ENCODE measurements at regions not wholly inside any gene's neighbourhood (a gene's known extent, or its start where the extent isn't known, plus 50 kb on each side); places are given as distances from the start of the nearest gene placed in this dataset.
A peak's percentile ranks its signal among the peaks of the same experiment; 100 is the strongest.

GRCh38 chr7:92968502-92968901 is 132.1 kb upstream of the CDK6 start:
- no peak overlapping the region for H4K91ac ChIP-seq (ENCODE audit: low read depth, low read length)
- no peak overlapping the region for H2BK120ac ChIP-seq (ENCODE audit: insufficient read depth, low read length, poor library complexity)
- no peak overlapping the region for H2AFZ ChIP-seq (ENCODE audit: insufficient read depth, low read length, poor library complexity)
- H3K27ac ChIP-seq (ENCODE audit: low read depth, low read length), result no peak overlapping the region
- WGBS (ENCODE audit: extremely low coverage, insufficient coverage, insufficient read length), result no CpG with 5 or more reads among the region's 1 CpG
- H3K27me3 ChIP-seq (ENCODE audit: insufficient read depth, low read length), result no peaks in the 10 kb centered on the region
- peaks cover 2% of the 10 kb centered on the region for H3K9me3 ChIP-seq (ENCODE audit: insufficient read depth, low read depth, low read length)
- no peak for DNase-seq
- no peak overlapping the region for H4K8ac ChIP-seq (ENCODE audit: low read depth, low read length)
- no peak overlapping the region for H3K4me2 ChIP-seq (ENCODE audit: low read length)
- H3K36me3 ChIP-seq (ENCODE audit: control insufficient read depth in 1 of 2, insufficient read depth in 2 of 2, low read length in 2 of 2), result no peaks in the 10 kb centered on the region
- H4K12ac ChIP-seq (ENCODE audit: low read depth, low read length), result no peak overlapping the region
- no peak overlapping the region for H3K23ac ChIP-seq (ENCODE audit: low read length)
- H2AK5ac ChIP-seq (ENCODE audit: low read length), result no peak overlapping the region
- no peak overlapping the region for H3K4ac ChIP-seq (ENCODE audit: low read depth, low read length)
- H3K79me1 ChIP-seq (ENCODE audit: low read length), result no peaks in the 10 kb centered on the region
- H3K79me2 ChIP-seq (ENCODE audit: control insufficient read depth, insufficient read depth, low read length, poor library complexity), result no peaks in the 10 kb centered on the region
- no peaks in the 10 kb centered on the region for H3K4me1 ChIP-seq (ENCODE audit: control insufficient read depth in 1 of 2, insufficient read depth in 2 of 2, low read length in 2 of 2)
- no peak overlapping the region for H2BK12ac ChIP-seq (ENCODE audit: low read length)
- H2BK5ac ChIP-seq (ENCODE audit: low read depth, low read length, poor library complexity), result no peak overlapping the region
- no peak overlapping the region for H3K18ac ChIP-seq (ENCODE audit: low read length)
- no peak overlapping the region for H3K9ac ChIP-seq (ENCODE audit: low read length)
- H3K14ac ChIP-seq (ENCODE audit: low read length), result no peak overlapping the region
- H3K4me3 ChIP-seq (ENCODE audit: low read depth, low read length), result no peak overlapping the region

GRCh38 chr7:92967238-92967637 is 130.9 kb upstream of the CDK6 start:
- no peak overlapping the region for H2BK5ac ChIP-seq (ENCODE audit: low read depth, low read length, poor library complexity)
- no peak overlapping the region for H2BK120ac ChIP-seq (ENCODE audit: insufficient read depth, low read length, poor library complexity)
- H3K18ac ChIP-seq (ENCODE audit: low read length), result no peak overlapping the region
- no peak overlapping the region for H3K14ac ChIP-seq (ENCODE audit: low read length)
- H3K27ac ChIP-seq (ENCODE audit: low read depth, low read length), result no peak overlapping the region
- H4K91ac ChIP-seq (ENCODE audit: low read depth, low read length), result no peak overlapping the region
- no peaks in the 10 kb centered on the region for H3K36me3 ChIP-seq (ENCODE audit: control insufficient read depth in 1 of 2, insufficient read depth in 2 of 2, low read length in 2 of 2)
- no peak overlapping the region for H3K9ac ChIP-seq (ENCODE audit: low read length)
- H2AK5ac ChIP-seq (ENCODE audit: low read length), result no peak overlapping the region
- H4K12ac ChIP-seq (ENCODE audit: low read depth, low read length), result no peak overlapping the region
- H3K4me1 ChIP-seq (ENCODE audit: control insufficient read depth in 1 of 2, insufficient read depth in 2 of 2, low read length in 2 of 2), result no peaks in the 10 kb centered on the region
- no peak overlapping the region for H3K4me3 ChIP-seq (ENCODE audit: low read depth, low read length)
- H2BK12ac ChIP-seq (ENCODE audit: low read length), result no peak overlapping the region
- no peaks in the 10 kb centered on the region for H3K79me2 ChIP-seq (ENCODE audit: control insufficient read depth, insufficient read depth, low read length, poor library complexity)
- H4K8ac ChIP-seq (ENCODE audit: low read depth, low read length), result no peak overlapping the region
- no peak overlapping the region for H3K4me2 ChIP-seq (ENCODE audit: low read length)
- no peak overlapping the region for H3K4ac ChIP-seq (ENCODE audit: low read depth, low read length)
- H3K27me3 ChIP-seq (ENCODE audit: insufficient read depth, low read length), result no peaks in the 10 kb centered on the region
- DNase-seq, result no peak
- H2AFZ ChIP-seq (ENCODE audit: insufficient read depth, low read length, poor library complexity), result no peak overlapping the region
- H3K9me3 ChIP-seq (ENCODE audit: insufficient read depth, low read depth, low read length), result peaks cover 2% of the 10 kb centered on the region
- no peak overlapping the region for H3K23ac ChIP-seq (ENCODE audit: low read length)
- H3K79me1 ChIP-seq (ENCODE audit: low read length), result no peaks in the 10 kb centered on the region

GRCh38 chr7:92964141-92964540 is 127.8 kb upstream of the CDK6 start:
- no peak overlapping the region for H4K91ac ChIP-seq (ENCODE audit: low read depth, low read length)
- H2BK120ac ChIP-seq (ENCODE audit: insufficient read depth, low read length, poor library complexity), result no peak overlapping the region
- no peak overlapping the region for H3K14ac ChIP-seq (ENCODE audit: low read length)
- no peak overlapping the region for H3K4ac ChIP-seq (ENCODE audit: low read depth, low read length)
- no peaks in the 10 kb centered on the region for H3K9me3 ChIP-seq (ENCODE audit: insufficient read depth, low read depth, low read length)
- H3K36me3 ChIP-seq (ENCODE audit: control insufficient read depth in 1 of 2, insufficient read depth in 2 of 2, low read length in 2 of 2), result no peaks in the 10 kb centered on the region
- no peak overlapping the region for H2AFZ ChIP-seq (ENCODE audit: insufficient read depth, low read length, poor library complexity)
- no peaks in the 10 kb centered on the region for H3K4me1 ChIP-seq (ENCODE audit: control insufficient read depth in 1 of 2, insufficient read depth in 2 of 2, low read length in 2 of 2)
- no peaks in the 10 kb centered on the region for H3K79me1 ChIP-seq (ENCODE audit: low read length)
- H2BK5ac ChIP-seq (ENCODE audit: low read depth, low read length, poor library complexity), result no peak overlapping the region
- H3K4me3 ChIP-seq (ENCODE audit: low read depth, low read length), result peak overlapping the region; percentile 10
- H3K9ac ChIP-seq (ENCODE audit: low read length), result no peak overlapping the region
- H3K79me2 ChIP-seq (ENCODE audit: control insufficient read depth, insufficient read depth, low read length, poor library complexity), result no peaks in the 10 kb centered on the region
- no peak overlapping the region for H4K8ac ChIP-seq (ENCODE audit: low read depth, low read length)
- H3K23ac ChIP-seq (ENCODE audit: low read length), result no peak overlapping the region
- H4K12ac ChIP-seq (ENCODE audit: low read depth, low read length), result no peak overlapping the region
- no peak overlapping the region for H2AK5ac ChIP-seq (ENCODE audit: low read length)
- H3K4me2 ChIP-seq (ENCODE audit: low read length), result no peak overlapping the region
- H3K18ac ChIP-seq (ENCODE audit: low read length), result no peak overlapping the region
- H3K27me3 ChIP-seq (ENCODE audit: insufficient read depth, low read length), result no peaks in the 10 kb centered on the region
- no peak overlapping the region for H2BK12ac ChIP-seq (ENCODE audit: low read length)
- no peak for DNase-seq
- no CpG with 5 or more reads among the region's 4 CpGs for WGBS (ENCODE audit: extremely low coverage, insufficient coverage, insufficient read length)
- H3K27ac ChIP-seq (ENCODE audit: low read depth, low read length), result no peak overlapping the region

- H3K36me3 ChIP-seq (ENCODE audit: control insufficient read depth in 1 of 2, insufficient read depth in 2 of 2, low read length in 2 of 2), result no peaks in the 10 kb centered on the region
These were observed 127.2 kb upstream of the CDK6 start for GRCh38 chr7:92963566-92963965.

More at GRCh38 chr7:92963566-92963965, 127.2 kb upstream of the CDK6 start:
- Histone ChIP-seq H3K79me2 (ENCODE audit: control insufficient read depth, insufficient read depth, low read length, poor library complexity) (no peaks in the 10 kb centered on the region), H3K4me2 (ENCODE audit: low read length) (no peak overlapping the region), H4K91ac (ENCODE audit: low read depth, low read length) (no peak overlapping the region), H2AFZ (ENCODE audit: insufficient read depth, low read length, poor library complexity) (no peak overlapping the region), H4K12ac (ENCODE audit: low read depth, low read length) (no peak overlapping the region), H2BK5ac (ENCODE audit: low read depth, low read length, poor library complexity) (no peak overlapping the region), H3K14ac (ENCODE audit: low read length) (no peak overlapping the region), H4K8ac (ENCODE audit: low read depth, low read length) (no peak overlapping the region), H3K23ac (ENCODE audit: low read length) (no peak overlapping the region), H3K79me1 (ENCODE audit: low read length) (no peaks in the 10 kb centered on the region), H3K18ac (ENCODE audit: low read length) (no peak overlapping the region), H2BK12ac (ENCODE audit: low read length) (no peak overlapping the region), H3K4me3 (ENCODE audit: low read depth, low read length) (no peak overlapping the region), H2BK120ac (ENCODE audit: insufficient read depth, low read length, poor library complexity) (no peak overlapping the region), H3K27me3 (ENCODE audit: insufficient read depth, low read length) (no peaks in the 10 kb centered on the region), H3K4ac (ENCODE audit: low read depth, low read length) (no peak overlapping the region), H3K27ac (ENCODE audit: low read depth, low read length) (no peak overlapping the region), H3K9ac (ENCODE audit: low read length) (no peak overlapping the region), H3K4me1 (ENCODE audit: control insufficient read depth in 1 of 2, insufficient read depth in 2 of 2, low read length in 2 of 2) (no peaks in the 10 kb centered on the region), H2AK5ac (ENCODE audit: low read length) (no peak overlapping the region), H3K9me3 (ENCODE audit: insufficient read depth, low read depth, low read length) (no peaks in the 10 kb centered on the region)
- no CpG with 5 or more reads among the region's 4 CpGs for WGBS (ENCODE audit: extremely low coverage, insufficient coverage, insufficient read length)
- no peak for DNase-seq

Data from trophoblast cell (in vitro differentiated cells and primary cell).